Choroid plexus epithelial cell (primary cell): ENCODE measurements at regions not wholly inside any gene's neighbourhood (a gene's known extent, or its start where the extent isn't known, plus 50 kb on each side); places are given as distances from the start of the nearest gene placed in this dataset.
"Not testable (repeated sequence)": the region's sequence is repeated elsewhere in the genome, so short reads cannot be mapped to it uniquely, and the experiment has no call there.

Experiments
- DNase-seq: peaks from one replicate; pipeline ENCODE4 v3.0.0-alpha.2; 2010; ENCODE audit warnings: low read depth
- H3K4me3 ChIP-seq: 2 replicates; pipeline ENCODE4 v1.5.1; 2011; ENCODE audit warnings: low read depth, mild to moderate bottlenecking, control low read depth, low read length, moderate library complexity
- TF ChIP-seq, protein P1 (sequence below): conservative IDR thresholded peaks from 2 replicates; pipeline ENCODE4 v1.5.1; 2011; ENCODE audit warnings: low read depth, mild to moderate bottlenecking, control low read depth, inconsistent platforms, low read length, moderate library complexity

GRCh38 chr11:134971381-134971780 is 559.3 kb upstream of the B3GAT1 start:
- DNase-seq, result no peak
- no peak overlapping the region for H3K4me3 ChIP-seq
- TF ChIP-seq, protein P1, sequence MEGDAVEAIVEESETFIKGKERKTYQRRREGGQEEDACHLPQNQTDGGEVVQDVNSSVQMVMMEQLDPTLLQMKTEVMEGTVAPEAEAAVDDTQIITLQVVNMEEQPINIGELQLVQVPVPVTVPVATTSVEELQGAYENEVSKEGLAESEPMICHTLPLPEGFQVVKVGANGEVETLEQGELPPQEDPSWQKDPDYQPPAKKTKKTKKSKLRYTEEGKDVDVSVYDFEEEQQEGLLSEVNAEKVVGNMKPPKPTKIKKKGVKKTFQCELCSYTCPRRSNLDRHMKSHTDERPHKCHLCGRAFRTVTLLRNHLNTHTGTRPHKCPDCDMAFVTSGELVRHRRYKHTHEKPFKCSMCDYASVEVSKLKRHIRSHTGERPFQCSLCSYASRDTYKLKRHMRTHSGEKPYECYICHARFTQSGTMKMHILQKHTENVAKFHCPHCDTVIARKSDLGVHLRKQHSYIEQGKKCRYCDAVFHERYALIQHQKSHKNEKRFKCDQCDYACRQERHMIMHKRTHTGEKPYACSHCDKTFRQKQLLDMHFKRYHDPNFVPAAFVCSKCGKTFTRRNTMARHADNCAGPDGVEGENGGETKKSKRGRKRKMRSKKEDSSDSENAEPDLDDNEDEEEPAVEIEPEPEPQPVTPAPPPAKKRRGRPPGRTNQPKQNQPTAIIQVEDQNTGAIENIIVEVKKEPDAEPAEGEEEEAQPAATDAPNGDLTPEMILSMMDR, result no peak

DNA sequence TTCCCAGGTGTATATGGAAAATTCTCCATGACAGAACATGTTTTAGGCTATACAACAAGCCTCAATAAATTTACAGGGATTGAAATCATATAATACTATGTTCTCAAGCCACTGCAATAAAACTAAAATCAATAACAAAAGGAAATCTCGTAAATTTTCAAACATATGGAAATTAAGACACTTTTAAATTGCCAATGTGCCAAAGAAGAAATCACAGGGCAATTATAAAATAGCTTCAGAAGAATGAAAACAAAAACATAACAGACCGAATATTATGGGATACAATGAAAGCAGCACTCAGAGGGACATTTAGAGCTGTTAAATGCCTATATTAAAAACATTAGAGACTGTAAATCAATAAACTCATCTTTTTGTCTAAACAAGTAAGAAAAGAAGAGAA is 555.7 kb upstream of the B3GAT1 start:
- no peak overlapping the region for H3K4me3 ChIP-seq
- TF ChIP-seq, protein P1, result no peak
- no peak for DNase-seq

- DNase-seq, H3K4me3 ChIP-seq: not testable (repeated sequence)
Observed at GRCh38 chr11:134961386-134961785, 549.3 kb upstream of the B3GAT1 start.

- DNase-seq, result no peak
- no peak overlapping the region for H3K4me3 ChIP-seq
- TF ChIP-seq, protein P1, result no peak
Observed at GRCh38 chr11:134958870-134959269, 546.8 kb upstream of the B3GAT1 start.

DNA sequence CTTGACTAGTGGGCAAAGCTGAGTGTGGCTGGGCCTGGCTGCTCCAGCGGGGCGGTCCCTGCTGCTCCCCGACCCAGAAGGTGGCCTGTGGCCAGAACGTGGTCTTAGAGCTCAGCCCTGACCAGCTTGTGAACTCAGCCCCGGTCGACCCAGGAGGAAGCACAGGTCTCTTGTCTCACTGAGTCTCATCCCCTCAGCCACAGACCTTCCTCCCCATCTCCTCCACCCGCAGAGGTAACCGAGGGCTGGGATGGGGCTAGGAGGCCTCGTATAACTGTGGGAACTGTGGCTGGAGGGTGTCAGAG is 546.2 kb upstream of the B3GAT1 start:
- TF ChIP-seq, protein P1, result no peak
- no peak for DNase-seq
- no peak overlapping the region for H3K4me3 ChIP-seq

- no peak for DNase-seq
- H3K4me3 ChIP-seq, result no peak overlapping the region
- TF ChIP-seq, protein P1, result no peak
Observed at GRCh38 chr11:134957540-134958335, 545.7 kb upstream of the B3GAT1 start.

DNA sequence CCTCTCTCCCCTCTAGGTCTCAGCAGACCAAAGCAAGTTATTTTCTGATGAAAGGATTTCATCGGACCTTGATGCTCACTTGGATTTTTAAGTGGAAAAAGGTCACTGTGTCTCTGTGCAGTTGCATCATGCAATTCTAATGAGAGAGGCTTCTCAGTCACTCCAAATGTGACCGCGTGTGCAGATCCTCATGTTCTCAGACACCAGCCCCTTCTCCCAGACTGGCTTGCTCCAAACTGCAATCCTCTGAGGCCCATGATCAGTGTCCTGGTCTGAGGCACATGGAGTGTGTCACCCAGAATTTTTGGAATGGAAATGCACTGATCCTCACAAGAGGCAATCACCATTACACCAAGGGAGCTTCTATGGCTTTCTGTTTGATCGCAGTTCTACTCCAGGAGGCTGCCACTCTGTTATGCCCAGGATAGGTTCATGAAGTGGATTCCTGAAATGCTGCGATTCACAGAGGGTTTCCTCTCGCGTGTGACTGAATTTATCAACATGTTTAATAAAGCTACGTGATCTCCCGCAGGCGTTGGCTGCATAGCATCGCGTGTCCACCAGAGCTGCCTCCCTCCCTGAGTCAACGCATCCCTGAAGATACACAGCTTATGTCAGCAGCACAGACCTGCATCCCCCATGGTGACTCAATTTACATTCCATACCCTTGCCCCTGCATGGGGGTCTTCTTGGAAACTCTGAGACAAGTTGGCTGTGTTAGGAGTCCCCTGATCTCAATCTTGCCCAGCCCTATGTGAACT is 544.6 kb upstream of the B3GAT1 start:
- TF ChIP-seq, protein P1, result no peak
- H3K4me3 ChIP-seq, result no peak overlapping the region
- no peak for DNase-seq

DNA sequence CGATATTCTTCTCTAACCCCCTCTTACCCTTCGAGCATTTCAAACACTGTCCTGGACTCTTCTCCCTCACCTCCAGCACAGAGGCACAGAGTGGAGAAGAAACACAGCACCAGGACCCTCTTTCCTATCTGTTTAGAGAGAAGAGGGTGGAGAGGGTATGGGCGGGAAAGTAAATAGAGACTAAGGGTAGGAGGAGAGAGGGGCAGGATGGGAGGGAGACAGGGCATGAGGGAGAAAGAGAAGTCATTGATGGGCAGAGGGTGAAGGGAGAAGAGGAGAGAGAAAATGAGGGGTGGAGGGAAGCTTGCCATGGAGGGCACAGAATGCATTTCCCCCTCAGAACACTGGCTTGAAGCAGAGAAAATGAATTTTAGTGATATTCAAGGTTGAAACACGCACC is 543.9 kb upstream of the B3GAT1 start:
- DNase-seq, H3K4me3 ChIP-seq: not testable (repeated sequence)
